ENCODE measurements at regions not wholly inside any gene's neighbourhood (a gene's known extent, or its start where the extent isn't known, plus 50 kb on each side); places are given as distances from the start of the nearest gene placed in this dataset.

DNA sequence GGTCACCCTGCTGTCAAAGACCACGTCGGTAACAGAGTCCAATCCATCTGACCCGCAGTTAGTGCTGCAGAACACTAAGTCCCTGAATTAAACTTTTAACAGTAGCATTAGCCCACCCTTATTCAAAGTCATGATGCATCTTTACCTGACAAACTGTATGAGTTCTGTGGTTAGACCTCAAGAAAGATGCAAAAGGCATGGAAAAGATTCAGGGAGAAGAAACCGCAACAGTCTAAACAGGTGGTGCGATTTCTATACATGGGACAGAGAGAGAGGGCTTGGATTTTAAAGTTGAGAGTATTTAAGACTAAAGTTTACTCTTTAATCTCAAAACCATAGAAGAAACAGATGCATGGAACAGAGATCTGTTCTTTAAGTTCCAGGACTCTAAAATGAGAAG lies 103.3 kb upstream of the NFE2L3 start:
- no peak overlapping the region for H3K4me3 ChIP-seq (replicated peaks; ENCODE audit: insufficient read depth, low read length)
- no peak for DNase-seq (ENCODE audit: low read depth in 1 of 2, low spot score in 1 of 2)
- no peak for TF ChIP-seq CTCF (IDR thresholded peaks at IDR 0.05; ENCODE audit: insufficient read depth, low read length)
- TF ChIP-seq POLR2AphosphoS5 (IDR thresholded peaks at IDR 0.05; ENCODE audit: low read depth), result no peak
- TF ChIP-seq, protein P1, sequence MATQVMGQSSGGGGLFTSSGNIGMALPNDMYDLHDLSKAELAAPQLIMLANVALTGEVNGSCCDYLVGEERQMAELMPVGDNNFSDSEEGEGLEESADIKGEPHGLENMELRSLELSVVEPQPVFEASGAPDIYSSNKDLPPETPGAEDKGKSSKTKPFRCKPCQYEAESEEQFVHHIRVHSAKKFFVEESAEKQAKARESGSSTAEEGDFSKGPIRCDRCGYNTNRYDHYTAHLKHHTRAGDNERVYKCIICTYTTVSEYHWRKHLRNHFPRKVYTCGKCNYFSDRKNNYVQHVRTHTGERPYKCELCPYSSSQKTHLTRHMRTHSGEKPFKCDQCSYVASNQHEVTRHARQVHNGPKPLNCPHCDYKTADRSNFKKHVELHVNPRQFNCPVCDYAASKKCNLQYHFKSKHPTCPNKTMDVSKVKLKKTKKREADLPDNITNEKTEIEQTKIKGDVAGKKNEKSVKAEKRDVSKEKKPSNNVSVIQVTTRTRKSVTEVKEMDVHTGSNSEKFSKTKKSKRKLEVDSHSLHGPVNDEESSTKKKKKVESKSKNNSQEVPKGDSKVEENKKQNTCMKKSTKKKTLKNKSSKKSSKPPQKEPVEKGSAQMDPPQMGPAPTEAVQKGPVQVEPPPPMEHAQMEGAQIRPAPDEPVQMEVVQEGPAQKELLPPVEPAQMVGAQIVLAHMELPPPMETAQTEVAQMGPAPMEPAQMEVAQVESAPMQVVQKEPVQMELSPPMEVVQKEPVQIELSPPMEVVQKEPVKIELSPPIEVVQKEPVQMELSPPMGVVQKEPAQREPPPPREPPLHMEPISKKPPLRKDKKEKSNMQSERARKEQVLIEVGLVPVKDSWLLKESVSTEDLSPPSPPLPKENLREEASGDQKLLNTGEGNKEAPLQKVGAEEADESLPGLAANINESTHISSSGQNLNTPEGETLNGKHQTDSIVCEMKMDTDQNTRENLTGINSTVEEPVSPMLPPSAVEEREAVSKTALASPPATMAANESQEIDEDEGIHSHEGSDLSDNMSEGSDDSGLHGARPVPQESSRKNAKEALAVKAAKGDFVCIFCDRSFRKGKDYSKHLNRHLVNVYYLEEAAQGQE (IDR thresholded peaks at IDR 0.05; ENCODE audit: insufficient replicate concordance, low read depth), result no peak
- TF ChIP-seq GABPA (IDR thresholded peaks at IDR 0.05; ENCODE audit: low read depth), result no peak
- TF ChIP-seq SPI1 (IDR thresholded peaks at IDR 0.05; ENCODE audit: borderline replicate concordance, low read depth), result no peak
- no peaks in the 10 kb centered on the region for H3K27me3 ChIP-seq (ENCODE audit: insufficient read depth, poor library complexity, severe bottlenecking)
- H3K27ac ChIP-seq (replicated peaks), result no peak overlapping the region

- Histone ChIP-seq H3K4me3 (replicated peaks; ENCODE audit: insufficient read depth, low read length) (no peak overlapping the region), H3K27me3 (ENCODE audit: insufficient read depth, poor library complexity, severe bottlenecking) (no peaks in the 10 kb centered on the region), H3K27ac (replicated peaks) (no peak overlapping the region)
- DNase-seq (ENCODE audit: low read depth in 1 of 2, low spot score in 1 of 2), result no peak
- TF ChIP-seq SPI1 (IDR thresholded peaks at IDR 0.05; ENCODE audit: borderline replicate concordance, low read depth), result no peak
- TF ChIP-seq, protein P1 (IDR thresholded peaks at IDR 0.05; ENCODE audit: insufficient replicate concordance, low read depth), result no peak
- TF ChIP-seq CTCF (IDR thresholded peaks at IDR 0.05; ENCODE audit: insufficient read depth, low read length), result no peak
- no peak for TF ChIP-seq GABPA (IDR thresholded peaks at IDR 0.05; ENCODE audit: low read depth)
- TF ChIP-seq POLR2AphosphoS5 (IDR thresholded peaks at IDR 0.05; ENCODE audit: low read depth), result no peak
These were observed 102.9 kb upstream of the NFE2L3 start for GRCh38 chr7:26049081-26049480.

- DNase-seq (ENCODE audit: low read depth in 1 of 2, low spot score in 1 of 2), result no peak
- Histone ChIP-seq H3K27ac (replicated peaks) (no peak overlapping the region), H3K4me3 (replicated peaks; ENCODE audit: insufficient read depth, low read length) (no peak overlapping the region), H3K27me3 (ENCODE audit: insufficient read depth, poor library complexity, severe bottlenecking) (no peaks in the 10 kb centered on the region)
- TF ChIP-seq, protein P1 (IDR thresholded peaks at IDR 0.05; ENCODE audit: insufficient replicate concordance, low read depth), result no peak
- TF ChIP-seq CTCF (IDR thresholded peaks at IDR 0.05; ENCODE audit: insufficient read depth, low read length) (no peak), SPI1 (IDR thresholded peaks at IDR 0.05; ENCODE audit: borderline replicate concordance, low read depth) (no peak), POLR2AphosphoS5 (IDR thresholded peaks at IDR 0.05; ENCODE audit: low read depth) (no peak), GABPA (IDR thresholded peaks at IDR 0.05; ENCODE audit: low read depth) (no peak)
These were observed 101.0 kb upstream of the NFE2L3 start for GRCh38 chr7:26051021-26051420.

Data from HL-60 (cell line).